GM19438 (cell line): ENCODE measurements at regions not wholly inside any gene's neighbourhood (a gene's known extent, or its start where the extent isn't known, plus 50 kb on each side); places are given as distances from the start of the nearest gene placed in this dataset.
"Not testable (repeated sequence)": the region's sequence is repeated elsewhere in the genome, so short reads cannot be mapped to it uniquely, and the experiment has no call there.

Source experiments
- ATAC-seq: cut with Tn5 transposase; IDR thresholded peaks from one replicate; pipeline ENCODE4 v1.9.1; 2021; ENCODE audit warnings: low read depth; ENCODE audit not compliant: unreplicated experiment

DNA sequence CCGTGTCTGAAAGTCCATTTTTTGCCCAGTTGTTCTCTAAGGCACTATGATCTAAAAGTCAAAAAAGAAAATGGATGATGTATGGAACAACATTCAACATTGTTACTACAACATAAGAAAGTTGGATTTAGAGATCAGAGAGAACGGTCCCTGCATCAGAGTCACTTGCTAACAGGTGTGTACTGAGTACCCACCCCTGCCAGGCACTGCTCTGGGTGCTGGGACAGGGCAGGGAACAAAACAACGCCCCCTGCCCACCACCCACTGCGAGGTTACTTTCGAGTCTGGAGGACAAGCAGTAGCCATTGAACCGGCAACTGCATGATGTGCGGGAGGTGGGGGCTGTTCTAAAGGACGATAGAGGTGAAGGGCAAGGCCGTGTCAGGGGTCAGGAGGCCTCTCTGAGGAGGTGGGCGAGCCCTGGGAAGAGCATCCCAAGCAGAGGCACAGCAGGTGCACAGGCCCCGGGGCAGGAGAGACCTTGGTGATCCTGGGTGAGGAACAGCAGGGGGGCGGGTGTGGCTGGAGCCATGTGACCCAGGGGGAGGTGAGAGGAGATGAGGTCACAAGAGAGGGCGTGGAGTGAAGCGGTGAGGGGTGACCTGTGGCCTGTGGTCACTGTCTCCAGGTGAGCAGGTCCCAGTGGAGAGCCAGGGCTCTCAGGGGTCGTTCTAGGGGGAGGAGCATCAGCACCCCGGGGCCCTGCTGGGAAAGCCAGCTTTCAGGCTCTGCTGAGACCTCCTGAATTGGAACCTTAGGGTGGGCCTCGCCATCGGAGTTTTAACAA is 197.5 kb upstream of the SULF2 start:
- ATAC-seq: no peak

- no peak for ATAC-seq
These were observed 195.9 kb upstream of the SULF2 start for GRCh38 chr20:47981222-47981621.

GRCh38 chr20:47980336-47981177 is 195.3 kb upstream of the SULF2 start:
- no peak for ATAC-seq

DNA sequence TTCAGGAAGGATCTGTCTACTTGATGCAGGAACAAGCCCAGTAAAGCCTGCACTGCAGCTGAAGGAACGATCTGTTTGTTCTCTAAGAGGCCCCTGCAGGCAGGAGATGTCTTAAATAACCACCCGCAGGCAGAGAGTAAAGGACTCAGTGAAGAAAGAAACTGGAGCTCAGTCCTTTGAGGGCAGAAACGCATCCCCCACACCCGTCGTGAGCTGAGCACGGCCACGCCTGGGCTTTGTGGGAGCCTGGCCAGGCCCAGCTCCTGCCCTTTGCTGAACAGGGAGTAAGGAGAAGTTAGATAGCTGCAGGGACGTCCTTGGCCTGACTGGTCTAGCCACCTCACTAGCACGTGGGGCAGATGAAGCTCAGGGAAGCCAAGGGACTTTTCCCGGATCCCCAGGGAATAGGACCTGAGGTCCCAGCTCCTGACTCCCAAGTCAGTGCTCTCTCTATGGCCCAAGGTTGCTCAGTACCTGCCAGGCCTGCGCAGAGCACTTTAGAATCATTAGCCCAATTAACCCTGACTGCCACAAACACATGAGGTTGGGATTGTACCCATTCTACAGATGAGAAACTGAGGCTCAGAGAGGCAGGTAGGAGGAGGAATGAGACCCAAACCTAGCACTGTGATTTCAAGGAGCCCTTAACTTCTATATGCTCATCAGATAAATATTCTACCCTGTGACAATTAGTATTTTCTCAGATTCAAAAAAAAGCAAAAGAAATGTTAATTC is 194.2 kb upstream of the SULF2 start:
- ATAC-seq: not testable (repeated sequence)

- not testable (repeated sequence) for ATAC-seq
These were observed 193.3 kb upstream of the SULF2 start for GRCh38 chr20:47978428-47979120.

DNA sequence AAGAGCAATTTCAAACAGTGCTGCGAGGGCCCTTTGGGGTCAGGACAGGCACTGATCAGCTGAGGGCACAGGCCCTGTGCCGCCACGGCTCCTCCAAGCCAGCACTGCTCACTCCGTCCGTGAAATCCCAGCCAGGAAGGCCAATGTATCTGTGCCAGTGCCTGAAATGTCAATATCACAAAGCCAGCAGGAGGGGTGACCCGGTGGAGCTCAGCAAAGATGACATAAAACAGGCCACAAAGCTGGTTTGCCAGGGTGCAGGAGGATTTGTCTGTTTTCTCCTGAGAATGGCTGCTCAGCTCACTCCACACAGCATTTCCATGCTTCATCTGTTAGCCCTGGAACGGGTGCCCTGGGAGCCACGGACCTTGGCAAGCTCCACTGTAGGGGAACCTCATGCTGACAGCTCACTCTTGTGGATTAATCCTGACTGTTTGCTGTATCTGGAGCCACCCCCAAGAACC is 192.5 kb upstream of the SULF2 start:
- ATAC-seq: not testable (repeated sequence)

DNA sequence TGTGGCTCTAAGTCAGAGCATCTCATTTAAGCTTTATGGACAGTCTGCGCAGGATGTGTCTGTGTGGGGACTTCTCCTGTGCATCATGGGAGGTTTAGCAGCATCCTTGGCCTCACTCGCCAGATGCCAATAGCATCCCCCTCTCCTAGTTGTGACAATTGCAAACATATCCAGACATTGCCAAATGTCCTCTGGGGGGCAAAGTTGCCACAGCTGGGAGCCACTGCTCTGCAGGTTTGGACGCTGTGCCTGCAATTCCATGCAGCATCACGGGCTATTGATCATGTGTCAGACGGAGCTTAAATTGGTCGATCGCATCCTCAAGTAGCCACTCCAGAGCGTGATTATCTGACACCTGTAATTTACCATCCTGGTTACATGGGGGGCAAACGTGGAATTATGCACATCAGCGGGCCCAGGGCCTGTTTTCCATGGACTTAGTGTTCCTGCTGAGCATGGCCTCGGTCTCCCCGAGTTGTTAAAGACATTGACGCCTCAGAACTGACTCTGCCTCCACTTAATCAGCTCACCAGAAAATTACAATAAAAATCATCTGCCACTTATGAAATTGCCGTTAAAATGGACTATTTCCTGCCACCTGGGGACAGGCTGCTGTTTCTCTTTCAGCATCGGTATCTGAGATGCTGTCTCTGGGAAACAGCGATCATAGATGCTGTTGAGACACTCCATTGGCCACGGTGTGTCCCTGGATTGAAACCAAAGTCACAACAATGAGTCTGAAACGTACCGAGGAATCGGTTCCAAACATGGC is 191.9 kb upstream of the SULF2 start:
- ATAC-seq: not testable (repeated sequence)

GRCh38 chr20:47974234-47974878 is 189.1 kb upstream of the SULF2 start:
- ATAC-seq: no peak

DNA sequence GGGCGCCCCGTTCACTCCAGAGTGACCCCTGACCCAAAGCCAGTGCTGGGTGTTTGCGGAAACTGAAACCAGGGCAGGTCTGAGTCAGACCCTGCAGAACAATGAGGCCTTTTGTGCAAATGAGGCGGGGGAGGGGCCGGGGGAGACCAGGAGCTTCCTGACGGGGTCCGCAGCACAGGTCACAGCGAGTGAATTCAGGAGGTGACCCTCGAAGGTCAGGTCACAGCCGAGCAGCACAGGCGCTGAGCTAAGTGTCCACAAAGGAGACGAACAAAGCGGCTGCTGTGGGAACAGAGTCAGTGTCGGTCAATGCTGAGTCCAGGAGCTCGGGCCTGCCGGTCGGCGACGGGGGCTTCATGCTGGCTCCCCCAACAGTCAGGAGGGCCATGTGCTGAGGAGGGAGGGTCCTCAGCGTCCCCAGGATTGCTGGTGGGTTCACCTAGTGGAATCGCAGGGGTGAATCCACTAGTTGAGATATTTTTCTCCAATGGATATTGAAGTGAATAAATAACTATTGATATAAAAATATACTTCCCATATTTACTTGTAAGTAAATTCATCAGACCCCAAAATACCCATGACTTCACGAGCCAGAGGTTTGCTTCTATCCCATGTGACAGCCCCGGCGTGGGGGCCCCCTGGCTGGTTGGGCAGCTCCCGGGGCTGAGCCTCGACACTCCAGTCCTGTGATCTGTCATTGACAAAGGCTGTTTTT is 188.4 kb upstream of the SULF2 start:
- ATAC-seq: no peak

DNA sequence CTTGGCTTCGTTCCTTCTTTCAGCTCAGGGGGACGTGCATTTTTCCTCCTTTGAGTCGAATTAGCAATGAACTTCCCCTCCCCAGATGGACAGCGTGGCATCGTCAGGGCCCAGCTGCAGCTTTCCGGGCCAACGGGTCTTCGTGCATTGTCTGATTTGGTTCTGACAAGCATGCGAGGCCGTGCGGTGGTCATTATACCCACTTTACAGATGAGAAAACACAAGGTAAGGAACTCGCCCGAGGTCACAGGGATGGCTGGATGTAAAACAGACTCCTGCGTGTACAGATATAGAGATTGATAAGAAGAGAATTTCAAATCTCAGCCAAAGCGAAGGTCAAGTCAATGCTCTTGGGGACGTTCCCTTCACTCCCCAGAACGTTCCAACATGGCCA is 187.6 kb upstream of the SULF2 start:
- no peak for ATAC-seq

GRCh38 chr20:47972297-47972915 is 187.1 kb upstream of the SULF2 start:
- ATAC-seq: not testable (repeated sequence)

DNA sequence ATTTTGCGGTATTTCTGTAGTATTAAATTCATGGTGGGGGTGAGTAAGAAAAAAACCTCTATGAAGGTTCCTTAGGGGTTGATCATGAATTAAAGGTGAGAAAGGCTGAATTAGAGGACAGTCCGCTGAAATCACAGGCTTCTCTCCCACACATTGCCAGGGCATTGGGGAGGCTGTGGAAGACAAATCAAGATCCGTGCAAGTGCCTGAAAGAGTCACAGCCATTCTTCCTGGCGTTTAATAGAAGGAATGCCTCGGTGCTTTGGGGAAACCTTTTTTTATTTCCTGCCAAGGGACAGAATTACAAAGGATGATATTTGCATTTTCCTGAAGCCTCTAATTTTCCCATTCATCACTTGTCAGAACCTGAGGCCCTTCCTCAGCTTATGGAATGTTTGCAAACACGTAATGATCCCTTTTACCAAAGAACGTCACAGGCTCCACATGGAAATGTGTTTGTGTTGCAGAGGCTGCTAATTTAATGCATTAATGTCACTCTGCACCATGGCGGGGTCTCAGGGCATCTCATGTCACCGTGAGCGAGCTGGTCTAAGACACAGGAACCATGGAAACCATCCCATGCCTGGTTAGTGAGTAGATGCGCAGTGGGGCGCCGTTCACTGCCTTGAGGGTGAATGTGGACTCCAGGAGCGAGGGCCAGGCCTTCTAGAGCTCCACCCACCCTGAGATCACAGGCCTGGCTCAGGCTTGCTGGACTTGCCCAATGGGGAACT is 185.9 kb upstream of the SULF2 start:
- ATAC-seq: no peak

DNA sequence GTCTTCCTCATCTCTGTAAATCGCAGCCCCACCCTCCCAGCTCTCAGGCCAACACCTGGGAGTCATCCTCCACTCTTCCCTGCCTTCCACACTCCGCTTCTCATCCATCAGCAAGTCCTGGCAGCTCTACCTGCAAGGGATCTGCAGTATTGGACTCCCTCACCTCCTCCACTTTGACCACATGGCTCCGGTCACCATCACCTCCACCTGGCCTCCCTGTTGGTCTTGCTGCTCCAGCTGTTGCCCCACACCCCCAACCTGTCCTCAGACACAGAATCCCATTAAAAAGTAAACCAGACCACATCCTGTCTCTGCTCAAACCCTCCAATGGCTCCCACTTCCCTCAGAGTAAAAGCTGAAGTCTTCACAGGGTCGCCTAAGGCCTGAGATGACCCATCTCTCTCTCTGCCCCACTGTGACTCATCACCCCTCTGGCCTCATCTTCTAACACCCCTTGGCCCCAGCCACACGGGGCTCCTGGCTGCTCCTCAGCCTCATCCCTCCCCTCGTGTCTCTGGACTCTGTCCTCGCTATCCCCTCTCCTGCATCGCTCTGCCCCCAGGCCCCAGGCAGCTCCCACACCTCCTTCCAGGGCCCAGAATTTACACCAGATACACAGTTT is 185.1 kb upstream of the SULF2 start:
- ATAC-seq: no peak

- ATAC-seq: no peak
These were observed 184.1 kb upstream of the SULF2 start for GRCh38 chr20:47969426-47969825.

- no peak for ATAC-seq
These were observed 183.4 kb upstream of the SULF2 start for GRCh38 chr20:47968541-47969310.

GRCh38 chr20:47964149-47964548 is 178.9 kb upstream of the SULF2 start:
- no peak for ATAC-seq
